Tibial nerve (tissue), 4 donors: ENCODE measurements at regions not wholly inside any gene's neighbourhood (a gene's known extent, or its start where the extent isn't known, plus 50 kb on each side); places are given as distances from the start of the nearest gene placed in this dataset.

Experiments used
- DNase-seq, 2 donors: peaks; one replicate each; pipeline ENCODE4 v3.0.0-alpha.2; 2019; ENCODE audit warnings: low spot score in 2 of 2
- H3K27ac ChIP-seq, 4 donors: fragments of 200-600 bp; sonication (generic) in 3 of 4; one replicate each; pipeline ENCODE4 v1.5.1; 2017 to 2019; ENCODE audit warnings: mild to moderate bottlenecking in 1 of 4
- H3K27me3 ChIP-seq, 2 donors: fragments of 200-600 bp; sonication (generic) in 1 of 2; one replicate each; pipeline versions ENCODE4 v1.5.1 to v1.6.0; 2017 to 2019
- H3K36me3 ChIP-seq, 3 donors: fragments of 200-600 bp; sonication (generic); one replicate each; pipeline ENCODE4 v1.5.1; 2018 to 2019
- H3K4me1 ChIP-seq, 4 donors: fragments of 200-600 bp; sonication (generic) in 3 of 4; one replicate each; pipeline ENCODE4 v1.5.1; 2017 to 2019
- H3K4me3 ChIP-seq, 4 donors: fragments of 200-600 bp; sonication (generic) in 3 of 4; one replicate each; pipeline ENCODE4 v1.5.1; 2017 to 2019; ENCODE audit warnings: mild to moderate bottlenecking in 1 of 4, moderate library complexity in 1 of 4
- H3K9me3 ChIP-seq, 4 donors: fragments of 200-600 bp; sonication (generic) in 3 of 4; one replicate each; pipeline ENCODE4 v1.5.1; 2017 to 2019
- CTCF ChIP-seq, 5 experiments: fragments of 200-600 bp in 3 of 5; fragments of 450-650 bp in 2 of 5; sonication (generic) in 3 of 5; IDR thresholded peaks; one replicate each; pipeline ENCODE4 v1.5.1; 2016 to 2019; ENCODE audit warnings: antibody characterized with exemption in 5 of 5, mild to moderate bottlenecking in 3 of 5, moderate library complexity in 2 of 5
- EP300 ChIP-seq, 2 donors: sonication (generic); formaldehyde crosslinking; IDR thresholded peaks; one replicate each; pipeline ENCODE4 v1.6.1; 2017; ENCODE audit warnings: antibody characterized with exemption in 2 of 2, mild to moderate bottlenecking in 1 of 2
- POLR2A ChIP-seq, 2 donors: fragments of 450-650 bp; IDR thresholded peaks; one replicate each; pipeline ENCODE4 v1.6.1; 2017; ENCODE audit warnings: antibody characterized with exemption in 2 of 2, mild to moderate bottlenecking in 2 of 2, moderate library complexity in 2 of 2
- WGBS, 2 donors: methylation state at CpG; one replicate each; pipeline ENCODE4 v1.1.5; 2018; 5-methylcytosine and 5-hydroxymethylcytosine counted together

- Histone ChIP-seq H3K36me3 (no peaks in the 10 kb centered on the region), H3K4me1 (no peaks in the 10 kb centered on the region), H3K27ac (no peak overlapping the region), H3K27me3 (no peaks in the 10 kb centered on the region), H3K4me3 (no peak overlapping the region), H3K9me3 (no peaks in the 10 kb centered on the region)
- TF ChIP-seq CTCF (IDR thresholded peaks at IDR 0.05) (no peak), EP300 (IDR thresholded peaks at IDR 0.05) (no peak), POLR2A (IDR thresholded peaks at IDR 0.05) (no peak)
- no peak for DNase-seq
Observed at GRCh38 chr4:108567831-108568230, 52.5 kb upstream of the RPL34 start.

- WGBS, 2 donors, result 24 to 37% methylated on average over 3 of the region's 3 CpGs
- no peak for DNase-seq
- H3K4me1 ChIP-seq, result peaks cover 0 to 19% (median 2%) of the 10 kb centered on the region in 4 donors
- H3K27ac ChIP-seq, result peak overlapping the region in 2 of 4 donors; percentile 45 to 63
- H3K4me3 ChIP-seq, result no peak overlapping the region
- no peaks in the 10 kb centered on the region for H3K9me3 ChIP-seq
- TF ChIP-seq EP300 (IDR thresholded peaks at IDR 0.05), result no peak
- no peak for TF ChIP-seq CTCF (IDR thresholded peaks at IDR 0.05)
- no peak for TF ChIP-seq POLR2A (IDR thresholded peaks at IDR 0.05)
- no peaks in the 10 kb centered on the region for H3K27me3 ChIP-seq
- no peaks in the 10 kb centered on the region for H3K36me3 ChIP-seq
Observed at GRCh38 chr4:108561116-108561515, 59.3 kb upstream of the RPL34 start.

GRCh38 chr4:108560616-108561015, 59.8 kb upstream of the RPL34 start:
- peaks cover 0 to 19% (median 2%) of the 10 kb centered on the region in 4 donors for H3K4me1 ChIP-seq
- no peaks in the 10 kb centered on the region for H3K27me3 ChIP-seq
- TF ChIP-seq EP300 (IDR thresholded peaks at IDR 0.05), result peak in 1 of 2 donors; percentile 16
- TF ChIP-seq POLR2A (IDR thresholded peaks at IDR 0.05), result no peak
- H3K27ac ChIP-seq, result peak overlapping the region in 2 of 4 donors; percentile 45 to 63
- no peaks in the 10 kb centered on the region for H3K9me3 ChIP-seq
- DNase-seq, result no peak
- H3K4me3 ChIP-seq, result no peak overlapping the region
- WGBS, 2 donors, result 13 to 17% methylated on average over 4 of the region's 4 CpGs
- H3K36me3 ChIP-seq, result no peaks in the 10 kb centered on the region

GRCh38 chr4:108559911-108560310, 60.5 kb upstream of the RPL34 start:
- Histone ChIP-seq H3K27ac (peak overlapping the region in 2 of 4 donors; percentile 45 to 63), H3K4me1 (peaks cover 0 to 19% (median 2%) of the 10 kb centered on the region in 4 donors), H3K27me3 (no peaks in the 10 kb centered on the region), H3K4me3 (no peak overlapping the region), H3K36me3 (no peaks in the 10 kb centered on the region), H3K9me3 (no peaks in the 10 kb centered on the region)
- no peak for TF ChIP-seq CTCF (IDR thresholded peaks at IDR 0.05)
- no peak for TF ChIP-seq POLR2A (IDR thresholded peaks at IDR 0.05)
- TF ChIP-seq EP300 (IDR thresholded peaks at IDR 0.05), result no peak
- no peak for DNase-seq
- 46 to 64% methylated on average over 3 of the region's 3 CpGs for WGBS, 2 donors

GRCh38 chr4:108559068-108559793, 61.1 kb upstream of the RPL34 start:
- WGBS, 2 donors, result 62 to 64% methylated on average over 7 of the region's 7 CpGs
- no peak for DNase-seq
- no peak for TF ChIP-seq CTCF (IDR thresholded peaks at IDR 0.05)
- TF ChIP-seq EP300 (IDR thresholded peaks at IDR 0.05), result no peak
- TF ChIP-seq POLR2A (IDR thresholded peaks at IDR 0.05), result no peak

More at GRCh38 chr4:108559068-108559793, 61.1 kb upstream of the RPL34 start:
- no peaks in the 10 kb centered on the region for H3K27me3 ChIP-seq
- no peak overlapping the region for H3K27ac ChIP-seq
- no peak overlapping the region for H3K4me3 ChIP-seq
- H3K36me3 ChIP-seq, result no peaks in the 10 kb centered on the region
- H3K4me1 ChIP-seq, result peaks cover 0 to 19% (median 2%) of the 10 kb centered on the region in 4 donors
- no peaks in the 10 kb centered on the region for H3K9me3 ChIP-seq
